ENCODE measurements at regions not wholly inside any gene's neighbourhood (a gene's known extent, or its start where the extent isn't known, plus 50 kb on each side); places are given as distances from the start of the nearest gene placed in this dataset.
"Not testable (repeated sequence)": the region's sequence is repeated elsewhere in the genome, so short reads cannot be mapped to it uniquely, and the experiment has no call there.

DNA sequence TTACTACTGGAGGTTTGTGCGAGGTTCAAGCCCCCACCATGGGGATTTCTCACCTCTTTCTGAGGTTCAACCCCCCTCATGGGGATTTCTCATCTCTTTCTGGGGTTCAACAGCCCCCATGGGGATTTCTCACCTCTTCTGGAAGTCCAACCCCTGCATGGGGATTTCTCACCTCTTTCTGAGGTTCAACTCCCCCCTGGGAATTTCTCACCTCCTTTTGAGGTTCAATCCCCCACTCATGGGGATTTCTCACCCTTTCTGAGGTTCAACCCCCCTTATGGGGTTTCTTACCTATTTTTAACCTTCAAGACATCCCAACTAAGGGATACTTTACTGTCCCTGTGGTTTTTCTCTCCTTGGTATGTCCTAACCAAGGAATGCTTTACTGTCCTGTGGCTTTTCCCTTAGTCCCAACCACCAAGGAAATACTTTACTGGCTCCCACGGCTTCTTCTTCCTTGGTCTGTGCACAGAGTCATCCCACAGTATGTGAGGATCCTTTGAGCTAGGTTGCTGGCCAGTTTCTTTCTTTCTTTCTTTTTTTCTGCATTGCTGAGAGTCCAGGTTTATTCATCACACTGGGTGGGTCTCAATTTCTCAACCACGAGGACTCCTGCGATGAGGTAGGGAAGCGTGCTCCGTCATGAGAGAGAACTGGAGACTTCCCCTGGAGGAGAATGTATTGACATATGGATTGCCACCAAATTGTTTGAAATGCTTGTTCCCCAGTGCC lies 2140.2 kb downstream of the TP53TG3F start:
- Histone ChIP-seq H3K23me2 (ENCODE audit: insufficient read length, low read depth, low read length, poor library complexity, severe bottlenecking) (no peaks in the 10 kb centered on the region), H3K9ac (ENCODE audit: extremely low read depth, insufficient read length, low read length) (no peak overlapping the region), H3K9me3 (ENCODE audit: control insufficient read depth, low read depth, low read length) (peaks cover 58% of the 10 kb centered on the region), H3K27ac (ENCODE audit: insufficient read length, low read depth, low read length) (no peak overlapping the region), H2BK5ac (ENCODE audit: insufficient read length, low read length) (no peak overlapping the region), H3K79me2 (ENCODE audit: insufficient read depth, low read length) (no peaks in the 10 kb centered on the region), H2BK120ac (ENCODE audit: low read depth, low read length, poor library complexity, severe bottlenecking) (no peak overlapping the region), H3K27me3 (ENCODE audit: insufficient read depth, low read length) (no peaks in the 10 kb centered on the region), H3K18ac (ENCODE audit: insufficient read length, low read depth, low read length) (no peak overlapping the region), H3K4me2 (ENCODE audit: insufficient read depth, insufficient read length, low read length) (no peak overlapping the region), H2BK12ac (ENCODE audit: insufficient read length, low read depth, low read length) (no peak overlapping the region), H4K91ac (ENCODE audit: insufficient read length, low read depth, low read length) (no peak overlapping the region), H3K79me1 (ENCODE audit: insufficient read depth, low read depth, low read length, poor library complexity, severe bottlenecking) (no peaks in the 10 kb centered on the region), H4K20me1 (ENCODE audit: control insufficient read depth, insufficient read depth, insufficient read length) (no peaks in the 10 kb centered on the region), H3K4me1 (ENCODE audit: insufficient read depth, low read length) (no peaks in the 10 kb centered on the region), H3T11ph (ENCODE audit: low read length) (no peak overlapping the region), H2BK15ac (ENCODE audit: low read depth, low read length) (no peak overlapping the region), H2BK20ac (ENCODE audit: low read depth, low read length, poor library complexity, severe bottlenecking) (no peak overlapping the region), H4K5ac (ENCODE audit: insufficient read length, low read depth, low read length) (no peak overlapping the region), H4K8ac (replicated peaks; ENCODE audit: insufficient read length, low read depth, low read length) (no peak overlapping the region), H3K4ac (ENCODE audit: low read depth, low read length) (no peak overlapping the region), H2AFZ (ENCODE audit: low read length) (no peak overlapping the region), H3K14ac (ENCODE audit: insufficient read depth, low read length) (no peak overlapping the region), H2AK5ac (ENCODE audit: insufficient read length, low read length) (no peak overlapping the region), H3K56ac (ENCODE audit: insufficient read length, low read depth, low read length) (no peak overlapping the region), H3K23ac (ENCODE audit: insufficient read length, low read depth, low read length) (no peak overlapping the region)
- Mint-ChIP-seq H3K27me3 (ENCODE audit: low read depth) (peaks cover 3% of the 10 kb centered on the region), H3K4me3 (no peak overlapping the region), H3K27ac (no peak overlapping the region), H3K9me3 (peaks cover 85 to 89% of the 10 kb centered on the region in 2 experiments), H3K4me1 (no peaks in the 10 kb centered on the region), H3K36me3 (ENCODE audit: insufficient read depth in 1 of 3, low read depth in 3 of 3) (peaks cover 7 to 27% (median 9%) of the 10 kb centered on the region in 3 experiments; a peak in 5 of 7 replicates)
- WGBS (ENCODE audit: extremely low coverage, insufficient read length, low lambda C conversion rate): no CpG with 5 or more reads among the region's 6 CpGs
- no peak for DNase-seq
- TF ChIP-seq, protein P1, sequence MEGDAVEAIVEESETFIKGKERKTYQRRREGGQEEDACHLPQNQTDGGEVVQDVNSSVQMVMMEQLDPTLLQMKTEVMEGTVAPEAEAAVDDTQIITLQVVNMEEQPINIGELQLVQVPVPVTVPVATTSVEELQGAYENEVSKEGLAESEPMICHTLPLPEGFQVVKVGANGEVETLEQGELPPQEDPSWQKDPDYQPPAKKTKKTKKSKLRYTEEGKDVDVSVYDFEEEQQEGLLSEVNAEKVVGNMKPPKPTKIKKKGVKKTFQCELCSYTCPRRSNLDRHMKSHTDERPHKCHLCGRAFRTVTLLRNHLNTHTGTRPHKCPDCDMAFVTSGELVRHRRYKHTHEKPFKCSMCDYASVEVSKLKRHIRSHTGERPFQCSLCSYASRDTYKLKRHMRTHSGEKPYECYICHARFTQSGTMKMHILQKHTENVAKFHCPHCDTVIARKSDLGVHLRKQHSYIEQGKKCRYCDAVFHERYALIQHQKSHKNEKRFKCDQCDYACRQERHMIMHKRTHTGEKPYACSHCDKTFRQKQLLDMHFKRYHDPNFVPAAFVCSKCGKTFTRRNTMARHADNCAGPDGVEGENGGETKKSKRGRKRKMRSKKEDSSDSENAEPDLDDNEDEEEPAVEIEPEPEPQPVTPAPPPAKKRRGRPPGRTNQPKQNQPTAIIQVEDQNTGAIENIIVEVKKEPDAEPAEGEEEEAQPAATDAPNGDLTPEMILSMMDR (conservative IDR thresholded peaks at IDR 0.05): no peak

DNA sequence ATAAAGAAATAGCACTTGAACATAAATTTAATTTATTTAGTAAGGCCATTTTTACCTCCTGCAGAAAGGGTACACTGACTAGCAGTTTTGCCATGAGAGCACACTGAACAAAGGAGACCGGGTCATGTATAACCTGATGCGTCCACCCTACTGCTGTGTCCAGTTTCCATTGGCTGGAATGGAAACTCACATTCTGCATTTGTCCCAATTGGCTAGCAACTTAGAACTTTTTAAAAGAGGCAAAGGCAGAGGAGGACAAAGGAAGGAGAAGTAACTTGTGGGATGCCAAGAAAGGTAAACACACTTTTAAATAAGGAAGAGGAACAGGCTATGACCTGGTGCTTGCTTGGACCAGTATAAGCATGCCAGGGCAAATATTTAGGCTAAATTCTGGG lies 2140.7 kb downstream of the TP53TG3F start:
- not testable (repeated sequence) for H3T11ph ChIP-seq (ENCODE audit: low read length); H2BK120ac ChIP-seq (ENCODE audit: low read depth, low read length, poor library complexity, severe bottlenecking); H3K79me2 ChIP-seq (ENCODE audit: insufficient read depth, low read length); H2BK12ac ChIP-seq (ENCODE audit: insufficient read length, low read depth, low read length); H3K18ac ChIP-seq (ENCODE audit: insufficient read length, low read depth, low read length); H4K5ac ChIP-seq (ENCODE audit: insufficient read length, low read depth, low read length); H3K27ac Mint-ChIP-seq; H2BK15ac ChIP-seq (ENCODE audit: low read depth, low read length); H3K27me3 Mint-ChIP-seq (ENCODE audit: low read depth); H3K23me2 ChIP-seq (ENCODE audit: insufficient read length, low read depth, low read length, poor library complexity, severe bottlenecking); DNase-seq; H3K14ac ChIP-seq (ENCODE audit: insufficient read depth, low read length); H3K56ac ChIP-seq (ENCODE audit: insufficient read length, low read depth, low read length); H2AK5ac ChIP-seq (ENCODE audit: insufficient read length, low read length); H3K4me1 ChIP-seq (ENCODE audit: insufficient read depth, low read length); H2BK5ac ChIP-seq (ENCODE audit: insufficient read length, low read length); H2BK20ac ChIP-seq (ENCODE audit: low read depth, low read length, poor library complexity, severe bottlenecking); H3K4ac ChIP-seq (ENCODE audit: low read depth, low read length); H3K9ac ChIP-seq (ENCODE audit: extremely low read depth, insufficient read length, low read length); H4K20me1 ChIP-seq (ENCODE audit: control insufficient read depth, insufficient read depth, insufficient read length); H3K79me1 ChIP-seq (ENCODE audit: insufficient read depth, low read depth, low read length, poor library complexity, severe bottlenecking); H2AFZ ChIP-seq (ENCODE audit: low read length); H3K4me2 ChIP-seq (ENCODE audit: insufficient read depth, insufficient read length, low read length); H3K4me3 Mint-ChIP-seq; H3K27ac ChIP-seq (ENCODE audit: insufficient read length, low read depth, low read length); H3K4me1 Mint-ChIP-seq; H4K8ac ChIP-seq (replicated peaks; ENCODE audit: insufficient read length, low read depth, low read length); H4K91ac ChIP-seq (ENCODE audit: insufficient read length, low read depth, low read length); H3K23ac ChIP-seq (ENCODE audit: insufficient read length, low read depth, low read length); H3K27me3 ChIP-seq (ENCODE audit: insufficient read depth, low read length)
- no CpG with 5 or more reads among the region's 2 CpGs for WGBS (ENCODE audit: extremely low coverage, insufficient read length, low lambda C conversion rate)
- peaks cover 84 to 88% of the 10 kb centered on the region in 2 experiments for H3K9me3 Mint-ChIP-seq
- H3K36me3 Mint-ChIP-seq (ENCODE audit: insufficient read depth in 1 of 3, low read depth in 3 of 3): peaks cover 7 to 24% (median 9%) of the 10 kb centered on the region in 3 experiments; a peak in 5 of 7 replicates
- peaks cover 54% of the 10 kb centered on the region for H3K9me3 ChIP-seq (ENCODE audit: control insufficient read depth, low read depth, low read length)

Measured in H9 (cell line).